T1000 (cell line): ENCODE measurements at regions not wholly inside any gene's neighbourhood (a gene's known extent, or its start where the extent isn't known, plus 50 kb on each side); places are given as distances from the start of the nearest gene placed in this dataset.

ENCODE experiments used
- DNase-seq: peaks from one replicate; lab custom pipeline; 2025; ENCODE audit warnings: mixed read lengths; lab: John Stamatoyannopoulos, UW

DNA sequence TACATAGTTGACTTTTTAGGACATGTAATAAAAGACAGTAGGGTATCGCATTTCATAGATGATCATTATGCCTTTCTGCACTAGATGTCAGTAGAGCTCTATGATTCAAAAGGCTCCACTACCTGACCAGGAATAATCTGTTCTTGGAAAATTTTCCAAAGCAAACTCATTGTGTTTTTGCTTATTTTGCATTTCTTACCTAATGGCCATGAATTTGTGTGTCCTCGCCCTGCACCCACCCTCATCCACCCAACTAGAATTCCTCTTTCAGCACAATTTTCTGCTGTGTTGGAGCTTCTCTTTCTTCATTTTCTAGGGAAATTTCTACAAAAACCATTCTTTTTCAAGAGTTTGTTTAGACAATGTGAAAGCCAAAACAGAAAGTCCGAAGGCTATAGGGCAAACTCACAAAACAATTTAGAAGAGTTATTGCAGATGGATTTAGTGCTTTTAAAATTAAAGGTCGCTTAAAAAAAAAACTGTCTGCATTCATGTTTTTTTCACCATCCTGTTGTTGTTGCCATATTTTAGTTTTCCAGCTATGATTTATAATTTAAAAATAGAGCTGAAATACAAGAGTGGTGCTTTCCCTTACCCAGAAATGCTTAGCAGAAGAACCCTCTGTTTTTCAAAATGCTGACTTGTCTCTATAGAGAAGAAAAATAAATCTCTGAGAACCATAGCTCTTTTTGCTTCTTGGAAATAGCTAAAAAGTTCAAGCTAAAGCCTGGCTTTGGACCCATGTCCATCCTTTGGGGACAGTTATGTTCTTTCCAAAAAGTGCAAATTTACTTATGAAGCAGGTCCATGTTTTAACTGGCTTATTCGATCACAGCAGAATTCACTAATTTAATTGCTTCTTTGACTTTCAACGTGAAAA lies 183.7 kb downstream of the SPATA18 start:
- DNase-seq, result no peak

DNA sequence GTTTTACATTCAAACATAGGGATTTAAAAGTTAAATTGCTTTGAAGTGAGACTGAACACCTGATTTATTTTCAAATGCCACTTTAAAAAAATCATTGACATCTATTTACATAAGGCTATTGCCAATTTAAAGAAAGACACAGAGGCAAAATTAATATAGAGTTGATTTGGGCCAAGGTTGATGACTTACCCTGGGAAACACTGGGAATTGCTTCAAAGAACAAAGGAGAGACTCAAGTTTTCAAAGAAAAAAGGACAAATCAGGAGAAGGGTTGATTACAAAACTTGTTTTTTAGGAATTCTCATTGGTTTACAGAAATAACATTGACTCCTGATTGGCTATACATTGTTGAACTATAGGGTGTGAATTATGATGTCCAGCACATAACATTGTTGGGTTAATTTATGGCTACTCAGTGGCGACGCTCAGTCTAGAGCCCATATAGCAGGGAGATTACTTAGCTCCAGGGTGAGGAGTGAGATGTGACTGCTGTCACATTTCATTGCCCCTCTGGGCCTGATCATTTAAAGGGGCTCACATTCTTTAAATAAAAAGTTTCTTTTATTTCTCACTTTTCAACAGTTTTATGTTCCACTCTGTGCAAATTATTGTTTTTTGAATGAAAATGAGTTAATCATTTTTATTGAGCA lies 184.6 kb downstream of the SPATA18 start:
- DNase-seq, result no peak

- DNase-seq, result no peak
These were observed 190.8 kb downstream of the SPATA18 start for GRCh38 chr4:52241916-52242315.

DNA sequence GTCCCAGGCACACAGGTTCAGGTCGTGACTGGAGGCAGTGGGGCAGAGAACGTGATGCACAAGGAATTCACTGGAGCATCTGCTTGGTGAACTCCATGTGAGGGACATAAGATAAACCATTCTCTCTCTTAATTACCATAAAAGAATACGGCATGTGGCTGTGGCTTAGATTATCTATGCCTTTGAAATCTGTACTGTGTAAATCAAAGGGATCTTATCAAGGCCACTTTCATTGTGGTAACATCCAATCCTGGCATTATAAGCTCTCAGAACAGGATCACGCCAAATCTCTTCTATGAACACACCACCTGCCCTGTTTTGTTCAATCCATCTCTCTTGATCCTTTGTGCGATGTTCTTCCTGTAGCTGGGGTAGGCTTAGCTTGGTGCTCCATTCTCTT lies 192.3 kb downstream of the SPATA18 start:
- no peak for DNase-seq

DNA sequence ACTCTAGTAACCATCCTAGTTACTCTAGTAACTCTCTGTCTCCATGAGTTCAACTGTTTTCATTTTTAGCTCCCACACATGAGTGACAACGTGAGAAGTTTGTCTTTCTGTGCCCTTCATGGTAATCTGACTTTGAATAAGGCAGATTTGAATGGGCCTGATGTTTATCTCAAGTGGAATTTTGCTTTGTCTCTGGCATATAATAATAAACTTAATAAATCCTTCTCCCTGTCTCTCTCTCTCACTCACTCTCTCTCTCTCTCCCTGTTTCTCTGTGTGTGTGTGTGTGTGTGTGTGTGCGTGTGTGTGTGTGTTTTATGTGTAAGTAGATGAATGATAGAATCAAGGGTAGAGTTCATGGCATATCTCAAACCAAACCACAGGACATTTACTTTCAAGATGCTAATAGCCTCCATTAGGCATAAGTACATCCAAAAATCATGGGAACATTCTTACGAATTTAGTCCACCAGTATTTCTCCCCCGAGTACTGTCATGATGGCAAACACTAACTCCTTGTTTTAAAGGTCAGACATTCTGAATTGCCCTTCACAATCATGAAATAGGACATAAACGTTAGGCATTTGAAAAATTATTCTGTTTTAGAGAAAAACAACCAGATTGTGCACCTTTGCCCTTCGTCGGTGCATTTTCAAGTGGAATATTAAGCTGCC lies 193.1 kb downstream of the SPATA18 start:
- DNase-seq, result no peak

GRCh38 chr4:52244848-52245247 lies 193.7 kb downstream of the SPATA18 start:
- DNase-seq, result no peak

GRCh38 chr4:52246827-52247226 lies 195.7 kb downstream of the SPATA18 start:
- no peak for DNase-seq

GRCh38 chr4:52247941-52248340 lies 196.8 kb downstream of the SPATA18 start:
- DNase-seq, result no peak

GRCh38 chr4:52248820-52249219 lies 197.7 kb downstream of the SPATA18 start:
- DNase-seq, result peak; percentile 51

GRCh38 chr4:52249581-52249980 lies 198.5 kb downstream of the SPATA18 start:
- DNase-seq, result no peak

DNA sequence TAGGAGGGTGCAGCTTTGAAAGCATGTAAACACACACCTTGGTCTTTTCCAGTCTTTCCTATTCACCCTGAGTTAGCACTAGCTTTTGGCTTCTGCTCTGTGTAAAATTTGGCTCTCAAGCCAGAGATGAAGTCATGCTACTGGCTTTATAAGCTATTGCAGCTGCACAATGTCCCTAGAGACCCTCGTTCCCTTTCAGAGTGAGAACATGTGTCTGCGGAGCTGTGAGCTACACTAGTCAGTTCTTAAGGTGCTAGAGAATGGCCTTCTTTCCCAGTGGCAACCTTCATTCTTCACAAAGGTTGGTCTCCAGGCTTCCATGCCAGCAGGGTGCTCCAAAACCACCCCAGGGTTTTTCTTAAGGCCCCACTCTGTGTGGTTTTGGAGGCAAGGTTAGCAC lies 199.1 kb downstream of the SPATA18 start:
- DNase-seq, result no peak

GRCh38 chr4:52251864-52252263 lies 200.8 kb downstream of the SPATA18 start:
- DNase-seq, result no peak

- DNase-seq, result no peak
These were observed 201.9 kb downstream of the SPATA18 start for GRCh38 chr4:52253025-52253424.

- DNase-seq, result no peak
These were observed 205.4 kb downstream of the SPATA18 start for GRCh38 chr4:52256522-52256921.

GRCh38 chr4:52259978-52260377 lies 208.9 kb downstream of the SPATA18 start:
- no peak for DNase-seq

- DNase-seq, result no peak
These were observed 209.6 kb downstream of the SPATA18 start for GRCh38 chr4:52260514-52261210.

DNA sequence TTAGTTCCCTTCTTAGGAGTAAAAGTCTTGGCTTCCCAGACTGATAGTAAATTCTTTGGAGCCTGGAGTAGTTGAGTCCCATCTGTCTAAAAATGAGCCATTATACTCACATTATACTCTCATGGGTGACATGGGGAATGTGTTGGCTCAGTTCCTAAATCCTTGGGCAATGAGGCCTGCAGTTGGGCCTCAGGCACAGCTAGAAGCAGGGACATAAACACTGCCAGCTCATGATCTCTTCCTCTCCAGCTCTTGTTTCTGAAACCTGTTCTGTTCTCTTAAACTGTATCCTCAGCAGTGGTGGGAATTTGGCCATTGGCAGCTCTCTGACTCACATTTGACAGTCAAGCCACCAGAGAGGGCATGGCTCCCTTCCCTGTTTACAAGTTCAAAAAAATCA lies 212.5 kb downstream of the SPATA18 start:
- DNase-seq, result peak; percentile 49

- DNase-seq, result no peak
These were observed 214.8 kb downstream of the SPATA18 start for GRCh38 chr4:52265781-52266525.

DNA sequence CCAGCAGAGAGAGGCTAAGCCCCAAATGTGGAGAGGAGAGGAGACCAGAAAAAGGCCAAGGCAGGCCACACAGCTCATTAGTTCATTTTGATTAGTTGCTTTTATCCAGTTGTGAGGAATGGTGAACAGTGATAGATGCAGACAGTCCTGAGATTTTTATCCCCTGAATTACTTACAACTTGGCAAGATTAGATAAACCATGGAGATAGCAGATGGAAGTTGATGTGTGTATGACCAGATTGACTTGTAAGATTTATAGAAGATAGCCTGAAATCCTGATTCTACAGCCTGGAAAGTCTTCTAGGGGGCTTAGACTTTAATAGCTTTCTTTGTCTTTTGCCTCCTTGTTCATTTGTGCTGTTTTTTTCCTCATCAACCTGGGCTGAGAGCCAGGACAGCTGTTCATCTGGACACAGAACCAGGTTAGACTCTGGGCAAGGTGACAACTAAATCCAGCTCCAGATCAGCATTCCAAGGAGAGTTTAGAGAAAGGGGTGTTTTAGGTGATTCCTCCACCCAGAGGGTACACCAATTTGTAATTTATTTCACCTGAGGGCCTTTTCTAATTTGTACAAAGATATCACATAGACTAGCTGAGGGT lies 215.5 kb downstream of the SPATA18 start:
- DNase-seq, result no peak

- no peak for DNase-seq
These were observed 218.7 kb downstream of the SPATA18 start for GRCh38 chr4:52269761-52270160.

DNA sequence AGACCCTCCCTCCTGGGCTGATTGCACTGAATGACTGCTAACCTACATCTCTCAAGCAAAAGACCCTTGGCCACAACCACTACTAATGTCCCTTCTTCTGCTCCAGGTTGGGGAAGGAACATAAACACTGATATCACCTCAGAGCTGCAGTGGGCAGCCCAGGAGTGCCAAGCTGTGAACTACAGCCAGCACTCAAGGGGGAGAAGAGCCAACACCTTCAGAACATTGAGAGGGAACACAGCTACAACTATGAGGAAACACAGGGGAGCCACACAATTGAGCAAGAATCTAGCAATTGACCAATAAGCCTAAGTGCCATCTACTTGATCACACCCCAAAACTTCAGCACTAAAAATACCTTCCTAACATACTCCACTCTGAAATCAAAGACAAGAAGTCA lies 222.8 kb downstream of the SPATA18 start:
- DNase-seq, result no peak
